Progenitor cell of endocrine pancreas (in vitro differentiated cells): ENCODE measurements at regions not wholly inside any gene's neighbourhood (a gene's known extent, or its start where the extent isn't known, plus 50 kb on each side); places are given as distances from the start of the nearest gene placed in this dataset.

Experiments used
- DNase-seq: peaks from one replicate; pipeline ENCODE4 v3.0.0; 2021; ENCODE audit warnings: low spot score; ENCODE audit not compliant: unreplicated experiment
- H3K27ac Mint-ChIP-seq: 2 replicates; pipeline ENCODE4 v1.8.0; 2021; ENCODE audit warnings: mild to moderate bottlenecking, moderate library complexity, mixed read lengths
- H3K27me3 Mint-ChIP-seq: 2 replicates; pipeline ENCODE4 v1.8.0; 2021; ENCODE audit warnings: mixed read lengths
- H3K36me3 Mint-ChIP-seq: 2 replicates; pipeline ENCODE4 v1.8.0; 2022; ENCODE audit warnings: mixed read lengths; ENCODE audit not compliant: insufficient read depth
- H3K4me1 Mint-ChIP-seq: 2 replicates; pipeline ENCODE4 v1.8.0; 2021; ENCODE audit warnings: low read depth, mixed read lengths
- H3K4me3 Mint-ChIP-seq: 2 replicates; pipeline ENCODE4 v1.8.0; 2021; ENCODE audit warnings: low read depth, mild to moderate bottlenecking, moderate library complexity, mixed read lengths
- H3K9me3 Mint-ChIP-seq: 2 replicates; pipeline ENCODE4 v1.8.0; 2021; ENCODE audit warnings: low read depth, mixed read lengths
- TF ChIP-seq, protein P1 (sequence below): fragments of 200-600 bp; sonication (generic); IDR thresholded peaks from one replicate; pipeline ENCODE4 v1.5.0; 2021; ENCODE audit warnings: antibody characterized with exemption, mild to moderate bottlenecking; ENCODE audit not compliant: unreplicated experiment

DNA sequence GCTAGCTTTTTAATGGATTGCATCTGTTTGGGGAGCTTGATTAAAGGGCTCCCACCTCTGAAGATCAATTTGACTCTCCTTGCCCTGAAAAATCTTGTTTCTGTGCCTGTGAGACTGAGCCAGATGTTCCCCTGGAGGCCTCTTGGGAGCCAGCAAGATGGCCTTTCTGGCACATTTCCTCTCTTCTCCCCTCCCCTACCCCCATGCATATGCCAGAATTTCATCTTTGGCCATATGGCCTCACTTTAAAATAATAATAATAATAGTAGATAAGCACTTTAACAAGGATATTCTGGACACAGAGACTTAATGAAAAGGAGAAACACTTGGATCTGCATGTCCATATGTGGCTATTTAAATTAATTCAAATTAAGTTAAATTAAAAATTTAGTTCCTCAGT is 144.1 kb upstream of the CES5A start:
- DNase-seq: no peak
- Mint-ChIP-seq H3K27ac (no peak overlapping the region), H3K4me3 (no peak overlapping the region), H3K27me3 (peaks cover 35% of the 10 kb centered on the region), H3K4me1 (no peaks in the 10 kb centered on the region), H3K9me3 (no peaks in the 10 kb centered on the region), H3K36me3 (no peaks in the 10 kb centered on the region)
- TF ChIP-seq, protein P1, sequence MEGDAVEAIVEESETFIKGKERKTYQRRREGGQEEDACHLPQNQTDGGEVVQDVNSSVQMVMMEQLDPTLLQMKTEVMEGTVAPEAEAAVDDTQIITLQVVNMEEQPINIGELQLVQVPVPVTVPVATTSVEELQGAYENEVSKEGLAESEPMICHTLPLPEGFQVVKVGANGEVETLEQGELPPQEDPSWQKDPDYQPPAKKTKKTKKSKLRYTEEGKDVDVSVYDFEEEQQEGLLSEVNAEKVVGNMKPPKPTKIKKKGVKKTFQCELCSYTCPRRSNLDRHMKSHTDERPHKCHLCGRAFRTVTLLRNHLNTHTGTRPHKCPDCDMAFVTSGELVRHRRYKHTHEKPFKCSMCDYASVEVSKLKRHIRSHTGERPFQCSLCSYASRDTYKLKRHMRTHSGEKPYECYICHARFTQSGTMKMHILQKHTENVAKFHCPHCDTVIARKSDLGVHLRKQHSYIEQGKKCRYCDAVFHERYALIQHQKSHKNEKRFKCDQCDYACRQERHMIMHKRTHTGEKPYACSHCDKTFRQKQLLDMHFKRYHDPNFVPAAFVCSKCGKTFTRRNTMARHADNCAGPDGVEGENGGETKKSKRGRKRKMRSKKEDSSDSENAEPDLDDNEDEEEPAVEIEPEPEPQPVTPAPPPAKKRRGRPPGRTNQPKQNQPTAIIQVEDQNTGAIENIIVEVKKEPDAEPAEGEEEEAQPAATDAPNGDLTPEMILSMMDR: no peak

DNA sequence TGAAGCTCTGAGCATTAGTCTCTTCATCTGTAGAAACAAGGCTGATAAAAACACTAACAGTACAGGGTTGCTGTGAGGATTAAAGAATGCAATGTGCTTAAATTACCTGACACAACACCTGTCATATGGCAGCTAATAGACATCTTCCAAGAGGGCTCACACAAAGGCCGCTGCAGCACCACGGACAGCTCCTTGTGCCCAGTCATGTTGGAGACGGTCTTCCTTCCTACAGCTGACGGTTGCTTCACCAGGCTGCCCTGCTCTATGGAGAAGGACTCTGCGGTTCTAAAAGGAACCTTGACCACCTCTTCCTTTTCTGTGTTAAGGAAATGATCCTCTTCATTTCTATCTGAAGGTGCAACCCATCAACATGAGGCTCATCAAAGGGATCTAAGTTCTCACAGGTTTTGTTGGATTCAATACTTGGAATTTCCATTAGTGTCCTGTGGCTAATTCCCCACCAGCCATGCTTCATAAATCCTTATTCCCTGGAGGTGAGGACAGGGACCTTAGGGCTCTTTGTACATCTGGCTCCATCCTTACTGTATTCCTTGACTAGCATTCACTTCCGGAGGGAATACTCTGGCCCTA is 138.9 kb upstream of the CES5A start:
- peak; percentile 78 for DNase-seq
- no peaks in the 10 kb centered on the region for H3K9me3 Mint-ChIP-seq
- TF ChIP-seq, protein P1: no peak
- H3K27ac Mint-ChIP-seq: no peak overlapping the region
- H3K27me3 Mint-ChIP-seq: peaks cover 45% of the 10 kb centered on the region
- H3K36me3 Mint-ChIP-seq: no peaks in the 10 kb centered on the region
- no peak overlapping the region for H3K4me3 Mint-ChIP-seq
- no peaks in the 10 kb centered on the region for H3K4me1 Mint-ChIP-seq

DNA sequence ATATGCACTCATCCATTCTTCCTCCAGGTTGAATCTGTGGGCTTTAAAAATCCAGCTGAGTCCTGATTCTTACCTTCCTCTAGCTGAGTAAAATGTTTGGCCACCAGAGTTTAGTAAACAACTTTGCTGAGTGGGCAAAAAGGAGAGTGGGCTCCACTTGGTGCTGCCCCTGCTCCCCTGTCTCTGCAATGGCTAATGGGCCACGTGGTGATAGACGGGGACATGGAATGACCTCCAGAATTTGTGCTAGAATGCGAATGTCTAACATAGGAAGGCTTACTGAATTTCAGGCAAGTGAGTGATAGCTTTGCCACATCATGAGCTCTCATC is 137.3 kb upstream of the CES5A start:
- no peak overlapping the region for H3K4me3 Mint-ChIP-seq
- no peak overlapping the region for H3K27ac Mint-ChIP-seq
- peaks cover 41% of the 10 kb centered on the region for H3K27me3 Mint-ChIP-seq
- DNase-seq: no peak
- H3K9me3 Mint-ChIP-seq: no peaks in the 10 kb centered on the region
- no peaks in the 10 kb centered on the region for H3K36me3 Mint-ChIP-seq
- H3K4me1 Mint-ChIP-seq: no peaks in the 10 kb centered on the region
- TF ChIP-seq, protein P1: no peak

DNA sequence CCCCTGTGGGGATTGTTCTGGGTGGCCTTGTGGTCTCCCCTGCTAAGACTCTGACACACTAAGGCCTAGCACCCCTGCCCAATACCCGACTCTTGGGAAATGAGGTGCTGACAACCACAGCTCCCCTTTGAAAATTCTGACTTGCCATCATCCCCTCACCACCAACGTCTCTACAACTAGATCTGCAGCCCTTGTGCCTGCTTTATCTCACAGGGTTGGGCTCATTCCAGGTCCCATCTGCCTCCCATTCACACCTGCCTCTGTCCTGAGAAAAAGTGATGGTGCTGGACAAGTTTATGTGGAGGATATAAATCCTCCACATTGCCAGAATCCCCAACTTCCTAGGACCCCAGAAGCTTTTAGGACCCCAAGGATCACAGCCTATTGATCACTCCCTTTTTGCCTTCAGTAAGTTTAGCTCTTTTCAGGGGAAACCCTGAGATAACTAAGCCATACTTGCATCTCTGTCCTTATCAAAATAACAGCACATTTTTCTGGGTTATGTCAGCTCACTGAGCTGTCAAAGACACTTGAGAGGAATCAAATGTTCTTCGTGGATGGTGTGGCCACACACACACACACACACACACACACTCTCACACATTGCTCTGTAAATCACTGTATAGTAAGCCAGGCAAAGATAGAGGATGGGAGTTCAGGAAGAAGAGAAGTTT is 136.8 kb upstream of the CES5A start:
- no peak overlapping the region for H3K4me3 Mint-ChIP-seq
- H3K27me3 Mint-ChIP-seq: peaks cover 39% of the 10 kb centered on the region
- H3K27ac Mint-ChIP-seq: no peak overlapping the region
- H3K4me1 Mint-ChIP-seq: no peaks in the 10 kb centered on the region
- no peaks in the 10 kb centered on the region for H3K36me3 Mint-ChIP-seq
- H3K9me3 Mint-ChIP-seq: no peaks in the 10 kb centered on the region
- DNase-seq: no peak
- TF ChIP-seq, protein P1: no peak

DNA sequence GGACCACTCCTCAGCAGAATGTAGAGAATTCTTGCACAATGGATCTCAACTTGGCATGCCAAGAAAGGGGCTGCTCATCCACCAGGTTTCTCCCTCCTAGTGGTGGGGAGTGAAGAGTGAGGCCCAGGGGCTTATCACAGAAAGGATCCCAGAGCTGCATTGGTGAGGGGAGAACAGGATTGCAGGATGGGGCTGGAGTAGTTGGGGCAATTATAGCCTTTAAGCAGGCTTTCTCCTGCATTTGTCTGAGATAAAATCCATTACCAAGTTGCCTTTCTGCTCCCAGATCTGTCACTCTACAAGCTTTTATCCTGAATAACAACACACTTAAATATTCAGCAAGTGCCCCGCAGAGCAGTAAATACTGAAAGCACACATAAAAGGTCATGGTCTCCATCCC is 130.8 kb upstream of the CES5A start:
- Mint-ChIP-seq H3K9me3 (no peaks in the 10 kb centered on the region), H3K27me3 (peaks cover 23% of the 10 kb centered on the region), H3K4me3 (no peak overlapping the region), H3K4me1 (no peaks in the 10 kb centered on the region), H3K36me3 (no peaks in the 10 kb centered on the region), H3K27ac (no peak overlapping the region)
- no peak for DNase-seq
- TF ChIP-seq, protein P1: no peak
